ENCODE measurements at regions not wholly inside any gene's neighbourhood (a gene's known extent, or its start where the extent isn't known, plus 50 kb on each side); places are given as distances from the start of the nearest gene placed in this dataset.

- ChIA-PET POLR2A (no interaction called here), CTCF (interaction anchor here (0.8 kb wide), 1 partner anchor 202 kb away, joined by 3 read pairs; no protein-coding TSS in a partner anchor)
- Mint-ChIP-seq H3K27me3 (peaks cover 3 to 21% (median 16%) of the 10 kb centered on the region in 5 donors), H3K36me3 (no peaks in the 10 kb centered on the region), H3K9me3 (no peaks in the 10 kb centered on the region), H3K27ac (no peak overlapping the region), H3K4me1 (peaks cover 0 to 7% (median 5%) of the 10 kb centered on the region in 7 donors), H3K4me3 (no peak overlapping the region)
- Histone ChIP-seq H3K4me3 (ENCODE audit: low read length) (no peak overlapping the region), H3K9me3 (ENCODE audit: control insufficient read depth in 2 of 3, low read length in 3 of 3) (no peaks in the 10 kb centered on the region), H3K36me3 (ENCODE audit: control insufficient read depth in 2 of 3, insufficient read depth in 3 of 3, low read length in 3 of 3) (no peaks in the 10 kb centered on the region), H3K27ac (ENCODE audit: low read depth, low read length) (no peak overlapping the region), H3K4me1 (ENCODE audit: control insufficient read depth in 2 of 2, insufficient read depth in 2 of 2, low read length in 2 of 2) (no peaks in the 10 kb centered on the region), H3K27me3 (ENCODE audit: control insufficient read depth in 2 of 2, insufficient read depth in 2 of 2, low read length in 2 of 2) (no peaks in the 10 kb centered on the region)
- intact Hi-C loops (cut with micrococcal nuclease) = no loop called here
- DNase-seq (no peak), ATAC-seq (no peak)
Measured at GRCh38 chr5:72607381-72607780, 100.2 kb upstream of the ZNF366 start.

DNA sequence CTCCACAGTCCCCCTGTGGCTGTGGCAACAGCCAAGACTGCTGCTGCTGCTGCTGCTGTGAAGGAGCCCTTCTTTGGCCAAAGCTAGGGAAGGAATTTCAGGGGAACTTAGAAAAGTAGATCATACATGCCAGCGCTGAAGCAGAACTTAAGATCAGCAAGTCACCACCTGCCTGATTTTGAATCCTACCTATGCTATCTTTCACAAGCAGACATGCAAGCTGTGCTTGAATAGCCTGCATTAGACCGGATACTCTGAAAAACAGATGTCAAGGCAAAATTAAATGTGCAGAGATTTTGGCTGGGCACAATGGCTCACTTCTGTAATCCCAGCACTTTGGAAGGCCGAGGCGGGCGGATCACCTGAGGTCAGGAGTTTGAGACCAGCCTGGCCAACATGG is 99.3 kb upstream of the ZNF366 start:
- ChIA-PET POLR2A (no interaction called here), CTCF (no interaction called here)
- H3K9me3 Mint-ChIP-seq = no peaks in the 10 kb centered on the region
- peaks cover 3 to 19% (median 16%) of the 10 kb centered on the region in 5 donors for H3K27me3 Mint-ChIP-seq
- intact Hi-C loops (cut with micrococcal nuclease) = no loop called here
- H3K4me1 Mint-ChIP-seq = peaks cover 0 to 7% (median 5%) of the 10 kb centered on the region in 7 donors
- Histone ChIP-seq H3K27ac (ENCODE audit: low read depth, low read length) (no peak overlapping the region), H3K27me3 (ENCODE audit: control insufficient read depth in 2 of 2, insufficient read depth in 2 of 2, low read length in 2 of 2) (no peaks in the 10 kb centered on the region), H3K4me3 (ENCODE audit: low read length) (no peak overlapping the region), H3K36me3 (ENCODE audit: control insufficient read depth in 2 of 3, insufficient read depth in 3 of 3, low read length in 3 of 3) (no peaks in the 10 kb centered on the region), H3K4me1 (ENCODE audit: control insufficient read depth in 2 of 2, insufficient read depth in 2 of 2, low read length in 2 of 2) (no peaks in the 10 kb centered on the region), H3K9me3 (ENCODE audit: control insufficient read depth in 2 of 3, low read length in 3 of 3) (no peaks in the 10 kb centered on the region)
- ATAC-seq (no peak), DNase-seq (no peak)
- H3K4me3 Mint-ChIP-seq = no peak overlapping the region
- no peaks in the 10 kb centered on the region for H3K36me3 Mint-ChIP-seq
- no peak overlapping the region for H3K27ac Mint-ChIP-seq

DNA sequence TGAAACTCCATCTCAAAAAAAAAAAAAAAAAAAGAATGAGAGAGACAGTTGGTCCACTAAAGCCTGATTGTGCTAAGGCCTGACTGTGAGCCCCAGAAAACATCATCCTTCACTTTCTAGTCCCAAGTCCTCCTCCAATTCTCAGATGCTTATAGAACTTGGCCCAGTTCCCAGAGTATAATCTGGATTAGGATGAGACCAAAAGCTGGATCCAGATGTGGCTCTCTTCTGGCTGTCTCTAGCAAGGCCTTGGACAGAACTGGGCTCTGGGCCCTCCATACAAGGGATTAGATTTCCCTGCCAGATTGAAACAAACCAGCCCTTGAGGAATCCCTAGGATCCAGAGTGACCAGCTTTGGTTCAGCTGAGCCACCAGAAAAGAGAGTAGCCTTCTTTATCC is 98.4 kb upstream of the ZNF366 start:
- no peaks in the 10 kb centered on the region for H3K4me1 ChIP-seq (ENCODE audit: control insufficient read depth in 2 of 2, insufficient read depth in 2 of 2, low read length in 2 of 2)
- Mint-ChIP-seq H3K9me3 (no peaks in the 10 kb centered on the region), H3K4me1 (no peaks in the 10 kb centered on the region), H3K36me3 (no peaks in the 10 kb centered on the region), H3K27ac (no peak overlapping the region), H3K27me3 (peaks cover 3 to 13% (median 7%) of the 10 kb centered on the region in 5 donors), H3K4me3 (no peak overlapping the region)
- H3K9me3 ChIP-seq (ENCODE audit: control insufficient read depth in 2 of 3, low read length in 3 of 3) = no peaks in the 10 kb centered on the region
- DNase-seq (no peak), ATAC-seq (no peak)
- no peaks in the 10 kb centered on the region for H3K27me3 ChIP-seq (ENCODE audit: control insufficient read depth in 2 of 2, insufficient read depth in 2 of 2, low read length in 2 of 2)
- H3K27ac ChIP-seq (ENCODE audit: low read depth, low read length) = no peak overlapping the region
- H3K4me3 ChIP-seq (ENCODE audit: low read length) = no peak overlapping the region
- H3K36me3 ChIP-seq (ENCODE audit: control insufficient read depth in 2 of 3, insufficient read depth in 3 of 3, low read length in 3 of 3) = no peaks in the 10 kb centered on the region
- intact Hi-C loops (cut with micrococcal nuclease) = no loop called here
- ChIA-PET CTCF (no interaction called here), POLR2A (no interaction called here)

GRCh38 chr5:72604798-72605154 is 97.6 kb upstream of the ZNF366 start:
- H3K27ac Mint-ChIP-seq = no peak overlapping the region
- no peaks in the 10 kb centered on the region for H3K9me3 ChIP-seq (ENCODE audit: control insufficient read depth in 2 of 3, low read length in 3 of 3)
- DNase-seq (no peak), ATAC-seq (no peak)
- CTCF ChIA-PET = no interaction called here
- H3K4me1 ChIP-seq (ENCODE audit: control insufficient read depth in 2 of 2, insufficient read depth in 2 of 2, low read length in 2 of 2) = no peaks in the 10 kb centered on the region
- no peak overlapping the region for H3K4me3 ChIP-seq (ENCODE audit: low read length)
- H3K4me1 Mint-ChIP-seq = no peaks in the 10 kb centered on the region
- H3K27me3 Mint-ChIP-seq = peaks cover 0 to 10% (median 5%) of the 10 kb centered on the region in 5 donors
- no peak overlapping the region for H3K27ac ChIP-seq (ENCODE audit: low read depth, low read length)
- H3K36me3 ChIP-seq (ENCODE audit: control insufficient read depth in 2 of 3, insufficient read depth in 3 of 3, low read length in 3 of 3) = no peaks in the 10 kb centered on the region
- H3K9me3 Mint-ChIP-seq = no peaks in the 10 kb centered on the region
- no peaks in the 10 kb centered on the region for H3K27me3 ChIP-seq (ENCODE audit: control insufficient read depth in 2 of 2, insufficient read depth in 2 of 2, low read length in 2 of 2)
- POLR2A ChIA-PET = no interaction called here
- intact Hi-C loops (cut with micrococcal nuclease) = no loop called here
- H3K36me3 Mint-ChIP-seq = no peaks in the 10 kb centered on the region
- no peak overlapping the region for H3K4me3 Mint-ChIP-seq

GRCh38 chr5:72604111-72604797 is 97.0 kb upstream of the ZNF366 start:
- no peaks in the 10 kb centered on the region for H3K9me3 ChIP-seq (ENCODE audit: control insufficient read depth in 2 of 3, low read length in 3 of 3)
- H3K36me3 Mint-ChIP-seq = no peaks in the 10 kb centered on the region
- ChIA-PET CTCF (no interaction called here), POLR2A (no interaction called here)
- H3K4me1 Mint-ChIP-seq = no peaks in the 10 kb centered on the region
- H3K36me3 ChIP-seq (ENCODE audit: control insufficient read depth in 2 of 3, insufficient read depth in 3 of 3, low read length in 3 of 3) = no peaks in the 10 kb centered on the region
- intact Hi-C loops (cut with micrococcal nuclease) = no loop called here
- no peak overlapping the region for H3K4me3 Mint-ChIP-seq
- H3K4me1 ChIP-seq (ENCODE audit: control insufficient read depth in 2 of 2, insufficient read depth in 2 of 2, low read length in 2 of 2) = no peaks in the 10 kb centered on the region
- H3K4me3 ChIP-seq (ENCODE audit: low read length) = no peak overlapping the region
- DNase-seq = no peak
- H3K27ac ChIP-seq (ENCODE audit: low read depth, low read length) = no peak overlapping the region
- H3K27me3 ChIP-seq (ENCODE audit: control insufficient read depth in 2 of 2, insufficient read depth in 2 of 2, low read length in 2 of 2) = no peaks in the 10 kb centered on the region
- peaks cover 0 to 3% (median 0%) of the 10 kb centered on the region in 11 donors for H3K9me3 Mint-ChIP-seq
- peaks cover 0 to 10% (median 5%) of the 10 kb centered on the region in 5 donors for H3K27me3 Mint-ChIP-seq
- no peak overlapping the region for H3K27ac Mint-ChIP-seq
- ATAC-seq = no peak

DNA sequence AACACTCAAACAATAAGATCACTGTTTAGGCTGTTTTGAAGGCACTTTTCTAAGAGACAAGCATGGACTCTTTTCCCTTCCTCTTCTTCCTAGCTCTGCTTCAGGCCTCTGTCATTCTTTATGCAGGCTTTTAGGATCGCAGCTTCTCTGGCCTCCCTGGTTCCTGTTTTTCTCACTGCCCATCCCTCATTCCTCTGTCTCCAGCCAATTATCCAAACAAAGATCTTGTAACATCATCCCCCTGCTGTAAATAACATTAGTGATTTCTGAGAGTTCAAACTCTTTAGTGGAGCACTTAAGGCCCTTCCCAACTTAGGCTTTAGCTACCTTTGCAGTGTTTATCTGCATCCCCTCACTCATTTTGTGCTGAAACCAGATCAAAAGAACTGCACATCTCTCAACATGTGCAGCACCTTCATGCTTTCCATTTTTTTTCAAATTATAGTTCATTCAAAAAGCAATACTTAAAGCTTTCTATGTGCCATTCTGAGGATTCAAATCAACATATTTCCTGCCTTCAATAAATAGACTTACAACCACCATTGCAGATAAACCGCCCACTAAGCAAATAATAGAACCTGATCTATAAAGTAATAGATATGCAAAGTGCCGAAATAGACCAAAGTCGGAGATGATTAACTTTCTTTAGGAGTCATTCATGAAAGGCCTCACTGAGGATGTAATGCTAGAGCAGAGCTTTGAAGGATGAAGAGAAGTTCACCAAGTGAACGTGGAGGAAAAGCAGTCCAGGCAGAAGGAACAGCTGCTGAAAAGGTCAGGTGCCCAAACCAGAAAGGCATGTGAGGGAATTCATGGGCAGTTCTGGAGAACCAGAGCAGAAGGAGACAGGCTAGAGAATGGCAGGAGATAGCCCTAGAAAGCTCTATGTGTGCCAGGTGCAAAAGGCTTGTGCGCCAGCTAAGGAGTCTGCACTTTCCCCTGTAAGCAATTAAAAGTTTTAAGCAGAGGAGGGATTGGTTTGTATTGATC is 95.8 kb upstream of the ZNF366 start:
- peaks cover 0 to 5% (median 0%) of the 10 kb centered on the region in 5 donors for H3K27me3 Mint-ChIP-seq
- no peaks in the 10 kb centered on the region for H3K27me3 ChIP-seq (ENCODE audit: control insufficient read depth in 2 of 2, insufficient read depth in 2 of 2, low read length in 2 of 2)
- peaks cover 0 to 3% (median 0%) of the 10 kb centered on the region in 11 donors for H3K9me3 Mint-ChIP-seq
- CTCF ChIA-PET = no interaction called here
- H3K4me3 Mint-ChIP-seq = no peak overlapping the region
- no peaks in the 10 kb centered on the region for H3K9me3 ChIP-seq (ENCODE audit: control insufficient read depth in 2 of 3, low read length in 3 of 3)
- no peaks in the 10 kb centered on the region for H3K4me1 ChIP-seq (ENCODE audit: control insufficient read depth in 2 of 2, insufficient read depth in 2 of 2, low read length in 2 of 2)
- no peak overlapping the region for H3K27ac Mint-ChIP-seq
- H3K4me1 Mint-ChIP-seq = peaks cover 0 to 7% (median 0%) of the 10 kb centered on the region in 7 donors
- intact Hi-C loops (cut with micrococcal nuclease) = no loop called here
- no peak overlapping the region for H3K27ac ChIP-seq (ENCODE audit: low read depth, low read length)
- ATAC-seq (no peak), DNase-seq (no peak)
- no peaks in the 10 kb centered on the region for H3K36me3 Mint-ChIP-seq
- POLR2A ChIA-PET = no interaction called here
- H3K36me3 ChIP-seq (ENCODE audit: control insufficient read depth in 2 of 3, insufficient read depth in 3 of 3, low read length in 3 of 3) = no peaks in the 10 kb centered on the region
- no peak overlapping the region for H3K4me3 ChIP-seq (ENCODE audit: low read length)
